SK-N-SH treated with all-trans-retinoic acid at 6 μM for 48 hours (cell line): ENCODE measurements at regions not wholly inside any gene's neighbourhood (a gene's known extent, or its start where the extent isn't known, plus 50 kb on each side); places are given as distances from the start of the nearest gene placed in this dataset.
A peak's percentile ranks its signal among the peaks of the same experiment; 100 is the strongest.

Experiments used
- ATAC-seq: fragments of 200-7000 bp; cut with Tn5 transposase; 3 replicates; pipeline ENCODE4 v1.9.1; 2020; ENCODE audit warnings: mild to moderate bottlenecking, moderate library complexity
- ARNTL ChIP-seq: fragments of 450-650 bp; formaldehyde crosslinking; IDR thresholded peaks from 2 replicates; pipeline ENCODE4 v1.5.0; 2020; ENCODE audit warnings: low read depth, mild to moderate bottlenecking, moderate library complexity, borderline replicate concordance
- BACH2 ChIP-seq: fragments of 250-450 bp; sonication (Bioruptor Pico); IDR thresholded peaks from 2 replicates; pipeline ENCODE4 v1.9.0; 2021; ENCODE audit warnings: mild to moderate bottlenecking, borderline replicate concordance
- CSDC2 ChIP-seq: fragments of 250-450 bp; sonication (Bioruptor Pico); IDR thresholded peaks from 2 replicates; pipeline ENCODE4 v1.5.0; 2020; ENCODE audit warnings: mild to moderate bottlenecking, moderate library complexity
- CSRNP3 ChIP-seq: fragments of 250-450 bp; sonication (Bioruptor Pico); IDR thresholded peaks from 2 replicates; pipeline ENCODE4 v1.5.1; 2021; ENCODE audit warnings: mild to moderate bottlenecking, moderate library complexity
- ESRRG ChIP-seq: fragments of 250-450 bp; sonication (Bioruptor Pico); IDR thresholded peaks from 2 replicates; pipeline ENCODE4 v1.6.1; 2021; ENCODE audit warnings: mild to moderate bottlenecking
- GLIS3 ChIP-seq: fragments of 250-450 bp; sonication (Bioruptor Pico); IDR thresholded peaks from 2 replicates; pipeline ENCODE4 v1.5.0; 2020; ENCODE audit warnings: mild to moderate bottlenecking, moderate library complexity
- ISL1 ChIP-seq: fragments of 250-450 bp; sonication (Bioruptor Pico); IDR thresholded peaks from 2 replicates; pipeline ENCODE4 v2.1.2; 2022; ENCODE audit warnings: mild to moderate bottlenecking, moderate library complexity
- OSR1 ChIP-seq: fragments of 250-450 bp; sonication (Bioruptor Pico); IDR thresholded peaks from 2 replicates; pipeline ENCODE4 v1.8.0; 2022; ENCODE audit warnings: moderate library complexity, mild to moderate bottlenecking, inconsistent platforms
- POU6F1 ChIP-seq: fragments of 250-450 bp; sonication (Bioruptor Pico); IDR thresholded peaks from 2 replicates; pipeline ENCODE4 v1.8.0; 2021; ENCODE audit warnings: low read depth, mild to moderate bottlenecking, moderate library complexity, borderline replicate concordance
- RARB ChIP-seq: fragments of 250-450 bp; sonication (Bioruptor Pico); IDR thresholded peaks from 2 replicates; pipeline ENCODE4 v1.8.0; 2021; ENCODE audit warnings: mild to moderate bottlenecking, moderate library complexity
- TCF4 ChIP-seq: fragments of 250-450 bp; sonication (Bioruptor Pico); IDR thresholded peaks from 2 replicates; pipeline ENCODE4 v1.8.0; 2021; ENCODE audit warnings: mild to moderate bottlenecking, moderate library complexity, borderline replicate concordance
- TOX ChIP-seq: fragments of 250-450 bp; sonication (Bioruptor Pico); IDR thresholded peaks from 2 replicates; pipeline ENCODE4 v1.8.0; 2021; ENCODE audit warnings: mild to moderate bottlenecking, moderate library complexity, borderline replicate concordance
- TSHZ2 ChIP-seq: fragments of 250-450 bp; sonication (Bioruptor Pico); IDR thresholded peaks from 2 replicates; pipeline ENCODE4 v1.5.0; 2020; ENCODE audit warnings: mild to moderate bottlenecking, moderate library complexity
- ZC3H10 ChIP-seq: fragments of 250-450 bp; sonication (Bioruptor Pico); IDR thresholded peaks from 2 replicates; pipeline ENCODE4 v1.5.1; 2021; ENCODE audit warnings: mild to moderate bottlenecking, moderate library complexity
- ZFP3 ChIP-seq: fragments of 250-450 bp; sonication (Bioruptor Pico); IDR thresholded peaks from 2 replicates; pipeline ENCODE4 v1.5.0; 2020; ENCODE audit warnings: mild to moderate bottlenecking, moderate library complexity
- ZFP30 ChIP-seq: fragments of 450-650 bp; formaldehyde crosslinking; IDR thresholded peaks from 2 replicates; pipeline ENCODE4 v1.5.0; 2022; ENCODE audit warnings: mild to moderate bottlenecking, moderate library complexity
- ZNF565 ChIP-seq: fragments of 450-650 bp; formaldehyde crosslinking; conservative IDR thresholded peaks from 2 replicates; pipeline ENCODE4 v1.5.0; 2020; ENCODE audit warnings: low read depth, mild to moderate bottlenecking, moderate library complexity
- ZNF8 ChIP-seq: fragments of 450-650 bp; formaldehyde crosslinking; IDR thresholded peaks from 2 replicates; pipeline ENCODE4 v1.5.0; 2020; ENCODE audit warnings: mild to moderate bottlenecking, moderate library complexity

GRCh38 chr14:65180725-65181025 lies 78.4 kb upstream of the MAX start:
- no peak for ATAC-seq

GRCh38 chr14:65184032-65184764 lies 81.9 kb upstream of the MAX start:
- peak; percentile 19; the same call in 1 of the 3 replicates for ATAC-seq
- TF ChIP-seq TOX (CRISPR knock-in tag) (no peak), CSDC2 (CRISPR knock-in tag) (no peak), TSHZ2 (CRISPR knock-in tag) (no peak), ZNF565 (CRISPR knock-in tag) (no peak), ZNF8 (no peak), CSRNP3 (CRISPR knock-in tag) (no peak), POU6F1 (CRISPR knock-in tag) (no peak), ZFP30 (CRISPR knock-in tag) (no peak), ISL1 (CRISPR knock-in tag) (no peak), ESRRG (CRISPR knock-in tag) (no peak), ZC3H10 (CRISPR knock-in tag) (no peak), ARNTL (no peak), BACH2 (CRISPR knock-in tag) (no peak), OSR1 (CRISPR knock-in tag) (no peak)

More at GRCh38 chr14:65180725-65181025, 78.4 kb upstream of the MAX start:
- no peak for TF ChIP-seq ARNTL

- no peak for TF ChIP-seq RARB (CRISPR knock-in tag)
- no peak for TF ChIP-seq ISL1 (CRISPR knock-in tag)
- no peak for TF ChIP-seq POU6F1 (CRISPR knock-in tag)
- TF ChIP-seq ESRRG (CRISPR knock-in tag): no peak
- TF ChIP-seq GLIS3 (CRISPR knock-in tag): no peak
- no peak for TF ChIP-seq ZNF8
- no peak for TF ChIP-seq ZFP3 (CRISPR knock-in tag)
- TF ChIP-seq CSRNP3 (CRISPR knock-in tag): no peak
- TF ChIP-seq TCF4 (CRISPR knock-in tag): no peak
- no peak for TF ChIP-seq ZFP30 (CRISPR knock-in tag)
- no peak for TF ChIP-seq ZC3H10 (CRISPR knock-in tag)
- TF ChIP-seq BACH2 (CRISPR knock-in tag): no peak
- no peak for TF ChIP-seq ARNTL
- ATAC-seq: no peak
Observed at GRCh38 chr14:65185829-65186228, 83.5 kb upstream of the MAX start.

- TF ChIP-seq ZC3H10 (CRISPR knock-in tag) (no peak), BACH2 (CRISPR knock-in tag) (no peak), ARNTL (no peak)
- ATAC-seq: no peak
Observed at GRCh38 chr14:65186951-65187350, 84.6 kb upstream of the MAX start.
